ENCODE measurements at regions not wholly inside any gene's neighbourhood (a gene's known extent, or its start where the extent isn't known, plus 50 kb on each side); places are given as distances from the start of the nearest gene placed in this dataset.

- TF ChIP-seq RAD21 (IDR thresholded peaks at IDR 0.05 in 1 of 2, conservative IDR thresholded peaks at IDR 0.05 in 1 of 2; ENCODE audit: low read depth in 2 of 2, low read length in 2 of 2): no peak
- no peak for TF ChIP-seq CTCF (IDR thresholded peaks at IDR 0.05; ENCODE audit: control extremely low read depth in 1 of 3, insufficient read depth in 1 of 3, low read depth in 1 of 3, low read length in 3 of 3)
- TF ChIP-seq POLR2A (IDR thresholded peaks at IDR 0.05; ENCODE audit: control extremely low read depth in 1 of 2, low read depth in 2 of 2, low read length in 2 of 2): no peak
- no peak for TF ChIP-seq CEBPB (IDR thresholded peaks at IDR 0.05; ENCODE audit: low read depth, low read length)
- no peak for TF ChIP-seq MAX (IDR thresholded peaks at IDR 0.05)
- TF ChIP-seq POLR2AphosphoS5 (IDR thresholded peaks at IDR 0.05; ENCODE audit: low read depth, low read length): no peak
- TF ChIP-seq GTF2F1 (IDR thresholded peaks at IDR 0.05; ENCODE audit: borderline replicate concordance, low read depth, low read length): no peak
- TF ChIP-seq RBBP5 (IDR thresholded peaks at IDR 0.05; ENCODE audit: borderline replicate concordance, low read depth, low read length): no peak
- no peak for TF ChIP-seq EP300 (IDR thresholded peaks at IDR 0.05; ENCODE audit: borderline replicate concordance in 1 of 2, low read depth in 2 of 2, low read length in 2 of 2)
- TF ChIP-seq RXRA (IDR thresholded peaks at IDR 0.05; ENCODE audit: insufficient read depth, low read depth, low read length): no peak
- TF ChIP-seq SIN3A (conservative IDR thresholded peaks at IDR 0.05 in 1 of 2, IDR thresholded peaks at IDR 0.05 in 1 of 2; ENCODE audit: low read depth in 1 of 2, low read length in 2 of 2): no peak
- TF ChIP-seq EZH2 (IDR thresholded peaks at IDR 0.05; ENCODE audit: low read depth, low read length, severe bottlenecking): no peak
- TF ChIP-seq HDAC2 (IDR thresholded peaks at IDR 0.05; ENCODE audit: borderline replicate concordance in 1 of 2, low read depth in 2 of 2, low read length in 2 of 2): no peak
Observed at GRCh38 chr5:8097146-8097545, 228.2 kb downstream of the MTRR start.

All from H1 (cell line).